Effector memory CD8-positive, alpha-beta T cell (primary cell): ENCODE measurements at regions not wholly inside any gene's neighbourhood (a gene's known extent, or its start where the extent isn't known, plus 50 kb on each side); places are given as distances from the start of the nearest gene placed in this dataset.

Source experiments
- ATAC-seq: fragments of 150-1000 bp; cut with Tn5 transposase; replicated peaks from 2 replicates; pipeline ENCODE4 v1.10.0; 2021; ENCODE audit warnings: mild to moderate bottlenecking, moderate library complexity
- DNase-seq, 3 experiments: peaks; one replicate each; pipeline ENCODE4 v3.0.0; 2021
- H3K27ac Mint-ChIP-seq, 2 donors: one replicate each; pipeline ENCODE4 v1.8.0; 2022; ENCODE audit warnings: mild to moderate bottlenecking in 2 of 2, mixed read lengths in 2 of 2, moderate library complexity in 2 of 2
- H3K27me3 Mint-ChIP-seq, 2 donors: one replicate each; pipeline ENCODE4 v1.8.0; 2022; ENCODE audit warnings: mixed read lengths in 2 of 2
- H3K36me3 Mint-ChIP-seq: one replicate; pipeline ENCODE4 v1.8.0; 2022; ENCODE audit warnings: mild to moderate bottlenecking, moderate library complexity, mixed read lengths; ENCODE audit not compliant: insufficient read depth
- H3K4me1 Mint-ChIP-seq, 2 donors: one replicate each; pipeline ENCODE4 v1.8.0; 2022; ENCODE audit warnings: low read depth in 2 of 2, mixed read lengths in 2 of 2
- H3K4me3 Mint-ChIP-seq, 2 donors: one replicate each; pipeline ENCODE4 v1.8.0; 2022; ENCODE audit warnings: mild to moderate bottlenecking in 2 of 2, mixed read lengths in 2 of 2, moderate library complexity in 2 of 2
- H3K9me3 Mint-ChIP-seq, 2 donors: one replicate each; pipeline ENCODE4 v1.8.0; 2022; ENCODE audit warnings: mixed read lengths in 2 of 2

- H3K9me3 Mint-ChIP-seq: peaks cover 3 to 11% of the 10 kb centered on the region in 2 donors
- H3K4me1 Mint-ChIP-seq: no peaks in the 10 kb centered on the region
- DNase-seq (no peak), ATAC-seq (no peak)
- no peaks in the 10 kb centered on the region for H3K36me3 Mint-ChIP-seq
- H3K27ac Mint-ChIP-seq: no peak overlapping the region
- no peaks in the 10 kb centered on the region for H3K27me3 Mint-ChIP-seq
- H3K4me3 Mint-ChIP-seq: no peak overlapping the region
Measured at GRCh38 chr4:22130741-22131140, 182.2 kb upstream of the KCNIP4 start.

DNA sequence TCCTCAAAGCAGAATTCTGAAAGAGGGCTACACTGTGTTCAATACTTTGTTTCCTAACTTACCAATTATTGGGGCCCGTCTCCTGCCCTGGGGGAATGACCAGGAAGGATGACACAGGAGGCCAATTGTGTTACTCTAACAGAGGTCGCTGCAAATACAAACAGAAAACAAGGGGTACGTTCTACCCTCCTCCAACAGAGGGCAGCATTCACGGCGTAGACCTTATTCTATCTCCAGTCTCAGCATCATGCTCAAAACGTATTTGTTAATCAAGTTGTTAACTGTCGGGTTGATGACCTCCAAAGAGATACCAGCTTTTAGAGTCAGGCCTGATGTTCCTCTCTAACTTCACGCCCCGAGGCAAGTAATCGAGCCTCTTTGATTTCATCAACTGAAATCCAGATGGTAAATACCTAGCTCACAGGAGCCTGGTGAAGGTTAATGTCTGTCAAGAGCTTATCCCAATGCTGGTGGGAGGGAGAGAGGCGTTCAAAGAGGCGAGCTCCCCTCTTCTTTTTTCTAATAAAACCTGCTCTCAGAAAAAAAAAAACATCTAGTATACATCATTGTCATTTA lies 181.0 kb upstream of the KCNIP4 start:
- Mint-ChIP-seq H3K27ac (no peak overlapping the region), H3K4me3 (no peak overlapping the region), H3K27me3 (no peaks in the 10 kb centered on the region), H3K36me3 (no peaks in the 10 kb centered on the region), H3K4me1 (no peaks in the 10 kb centered on the region), H3K9me3 (peaks cover 0 to 9% of the 10 kb centered on the region in 2 donors)
- DNase-seq: no peak
- no peak for ATAC-seq

DNA sequence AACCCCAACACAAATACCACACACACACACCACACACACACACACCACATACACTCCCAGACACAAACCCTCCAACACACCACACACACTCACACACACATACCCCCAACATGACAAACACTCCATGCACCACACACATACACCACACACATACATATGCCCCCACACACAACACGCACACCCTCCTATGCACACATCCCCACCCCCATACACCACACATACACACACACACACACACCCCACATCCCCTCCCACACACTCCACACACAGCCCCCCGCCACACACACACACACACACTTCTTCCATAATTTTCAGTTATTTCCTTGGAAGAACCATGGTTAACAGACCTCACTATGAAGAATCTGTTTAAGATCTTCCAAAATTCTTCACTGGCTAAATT lies 173.5 kb upstream of the KCNIP4 start:
- no peaks in the 10 kb centered on the region for H3K27me3 Mint-ChIP-seq
- H3K4me1 Mint-ChIP-seq: no peaks in the 10 kb centered on the region
- H3K27ac Mint-ChIP-seq: no peak overlapping the region
- H3K9me3 Mint-ChIP-seq: peaks cover 0 to 7% of the 10 kb centered on the region in 2 donors
- H3K36me3 Mint-ChIP-seq: no peaks in the 10 kb centered on the region
- no peak for ATAC-seq
- no peak overlapping the region for H3K4me3 Mint-ChIP-seq
- DNase-seq: no peak

- H3K36me3 Mint-ChIP-seq: no peaks in the 10 kb centered on the region
- no peaks in the 10 kb centered on the region for H3K4me1 Mint-ChIP-seq
- H3K27me3 Mint-ChIP-seq: no peaks in the 10 kb centered on the region
- no peak for ATAC-seq
- DNase-seq: no peak
- H3K27ac Mint-ChIP-seq: no peak overlapping the region
- H3K9me3 Mint-ChIP-seq: peaks cover 14 to 24% of the 10 kb centered on the region in 2 donors
- no peak overlapping the region for H3K4me3 Mint-ChIP-seq
Measured at GRCh38 chr4:22115262-22115661, 166.7 kb upstream of the KCNIP4 start.

- no peak overlapping the region for H3K4me3 Mint-ChIP-seq
- ATAC-seq: no peak
- H3K27me3 Mint-ChIP-seq: no peaks in the 10 kb centered on the region
- H3K27ac Mint-ChIP-seq: no peak overlapping the region
- DNase-seq: no peak
- H3K9me3 Mint-ChIP-seq: peaks cover 0 to 4% of the 10 kb centered on the region in 2 donors
- H3K4me1 Mint-ChIP-seq: no peaks in the 10 kb centered on the region
- no peaks in the 10 kb centered on the region for H3K36me3 Mint-ChIP-seq
Measured at GRCh38 chr4:22103768-22104167, 155.2 kb upstream of the KCNIP4 start.

DNA sequence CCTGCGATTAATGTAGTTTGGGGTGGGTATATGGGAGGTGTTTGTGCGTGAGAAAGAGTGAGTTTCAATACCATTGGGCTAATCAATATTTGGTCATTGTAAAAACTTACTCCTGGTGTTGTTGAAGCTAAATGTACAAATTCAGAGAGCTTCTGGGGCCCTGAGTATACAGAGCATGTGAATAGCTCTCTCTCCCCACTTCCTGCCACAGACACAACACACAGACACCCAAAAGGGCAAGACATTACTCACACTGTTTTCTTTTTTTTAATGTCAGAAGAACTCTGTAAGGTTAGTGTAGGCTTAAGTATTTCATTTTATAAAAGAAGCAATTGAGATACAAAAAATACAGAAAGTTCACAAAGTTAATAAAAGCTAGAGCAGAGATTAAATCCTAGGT lies 151.3 kb upstream of the KCNIP4 start:
- Mint-ChIP-seq H3K36me3 (no peaks in the 10 kb centered on the region), H3K27me3 (no peaks in the 10 kb centered on the region), H3K4me1 (no peaks in the 10 kb centered on the region), H3K9me3 (peaks cover 0 to 3% of the 10 kb centered on the region in 2 donors), H3K27ac (no peak overlapping the region), H3K4me3 (no peak overlapping the region)
- ATAC-seq: no peak
- DNase-seq: no peak

- Mint-ChIP-seq H3K9me3 (peaks cover 2 to 9% of the 10 kb centered on the region in 2 donors), H3K27me3 (no peaks in the 10 kb centered on the region), H3K36me3 (no peaks in the 10 kb centered on the region), H3K4me1 (no peaks in the 10 kb centered on the region), H3K27ac (no peak overlapping the region), H3K4me3 (no peak overlapping the region)
- no peak for DNase-seq
- ATAC-seq: no peak
Measured at GRCh38 chr4:22097596-22097995, 149.0 kb upstream of the KCNIP4 start.

GRCh38 chr4:22094217-22094616 lies 145.6 kb upstream of the KCNIP4 start:
- peaks cover 2 to 9% of the 10 kb centered on the region in 2 donors for H3K9me3 Mint-ChIP-seq
- ATAC-seq (no peak), DNase-seq (no peak)
- H3K36me3 Mint-ChIP-seq: no peaks in the 10 kb centered on the region
- H3K27me3 Mint-ChIP-seq: no peaks in the 10 kb centered on the region
- no peaks in the 10 kb centered on the region for H3K4me1 Mint-ChIP-seq
- H3K27ac Mint-ChIP-seq: no peak overlapping the region
- H3K4me3 Mint-ChIP-seq: no peak overlapping the region

GRCh38 chr4:22093126-22093525 lies 144.6 kb upstream of the KCNIP4 start:
- Mint-ChIP-seq H3K4me3 (no peak overlapping the region), H3K27ac (no peak overlapping the region), H3K27me3 (no peaks in the 10 kb centered on the region), H3K4me1 (no peaks in the 10 kb centered on the region), H3K9me3 (peaks cover 2 to 9% of the 10 kb centered on the region in 2 donors), H3K36me3 (no peaks in the 10 kb centered on the region)
- DNase-seq (no peak), ATAC-seq (no peak)

GRCh38 chr4:22091906-22092305 lies 143.3 kb upstream of the KCNIP4 start:
- H3K36me3 Mint-ChIP-seq: no peaks in the 10 kb centered on the region
- no peak for DNase-seq
- H3K4me1 Mint-ChIP-seq: no peaks in the 10 kb centered on the region
- H3K27ac Mint-ChIP-seq: no peak overlapping the region
- no peaks in the 10 kb centered on the region for H3K27me3 Mint-ChIP-seq
- ATAC-seq: no peak
- H3K9me3 Mint-ChIP-seq: peaks cover 2 to 9% of the 10 kb centered on the region in 2 donors
- H3K4me3 Mint-ChIP-seq: no peak overlapping the region

DNA sequence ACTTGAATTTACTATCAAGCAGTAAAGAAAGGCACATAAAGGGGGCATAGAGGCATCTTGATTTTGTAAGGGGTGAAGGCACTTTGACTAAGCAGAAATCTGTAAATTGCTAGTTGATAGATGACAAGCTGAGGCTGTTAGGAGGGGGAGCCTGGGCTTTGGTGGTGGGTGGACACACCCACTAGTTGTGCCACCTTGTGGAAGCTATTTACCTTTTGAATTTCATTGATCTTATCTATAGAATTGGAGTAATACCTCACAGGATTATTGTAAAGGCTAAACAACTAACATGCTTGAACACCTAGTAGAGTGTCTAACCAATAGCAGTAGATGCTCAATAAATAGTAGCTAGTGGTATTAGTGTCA lies 142.8 kb upstream of the KCNIP4 start:
- no peak for ATAC-seq
- no peaks in the 10 kb centered on the region for H3K36me3 Mint-ChIP-seq
- no peaks in the 10 kb centered on the region for H3K27me3 Mint-ChIP-seq
- peaks cover 2 to 13% of the 10 kb centered on the region in 2 donors for H3K9me3 Mint-ChIP-seq
- DNase-seq: no peak
- H3K4me3 Mint-ChIP-seq: no peak overlapping the region
- no peak overlapping the region for H3K27ac Mint-ChIP-seq
- no peaks in the 10 kb centered on the region for H3K4me1 Mint-ChIP-seq

- no peak overlapping the region for H3K4me3 Mint-ChIP-seq
- H3K27ac Mint-ChIP-seq: no peak overlapping the region
- DNase-seq (no peak), ATAC-seq (no peak)
- H3K9me3 Mint-ChIP-seq: peaks cover 2 to 18% of the 10 kb centered on the region in 2 donors
- no peaks in the 10 kb centered on the region for H3K4me1 Mint-ChIP-seq
- no peaks in the 10 kb centered on the region for H3K36me3 Mint-ChIP-seq
- H3K27me3 Mint-ChIP-seq: no peaks in the 10 kb centered on the region
Measured at GRCh38 chr4:22090661-22091351, 142.2 kb upstream of the KCNIP4 start.

- Mint-ChIP-seq H3K27ac (no peak overlapping the region), H3K36me3 (no peaks in the 10 kb centered on the region), H3K9me3 (peaks cover 9 to 21% of the 10 kb centered on the region in 2 donors), H3K4me3 (no peak overlapping the region), H3K4me1 (no peaks in the 10 kb centered on the region), H3K27me3 (no peaks in the 10 kb centered on the region)
- DNase-seq (no peak), ATAC-seq (no peak)
Measured at GRCh38 chr4:22077571-22077970, 129.0 kb upstream of the KCNIP4 start.

DNA sequence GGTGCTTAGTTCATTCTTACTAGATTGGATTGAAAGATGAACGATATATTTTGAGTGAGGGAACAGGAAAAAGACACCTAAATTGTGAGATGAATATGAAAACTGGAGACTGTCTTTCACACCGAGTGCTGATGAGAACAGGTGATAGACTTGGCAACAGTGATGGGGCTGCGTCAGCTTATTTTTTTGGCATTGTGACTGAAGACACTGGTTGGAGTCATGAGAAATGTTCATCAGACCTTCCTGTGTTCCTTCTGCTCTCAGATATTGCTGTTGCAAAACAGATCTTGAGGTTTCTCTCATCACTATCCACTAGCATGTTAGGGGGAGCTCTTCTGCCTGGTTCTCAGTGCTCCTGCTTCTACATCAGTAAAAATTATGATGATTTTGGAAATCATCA lies 124.2 kb upstream of the KCNIP4 start:
- no peak for DNase-seq
- Mint-ChIP-seq H3K36me3 (no peaks in the 10 kb centered on the region), H3K9me3 (peaks cover 15 to 17% of the 10 kb centered on the region in 2 donors), H3K27me3 (no peaks in the 10 kb centered on the region), H3K27ac (no peak overlapping the region), H3K4me1 (no peaks in the 10 kb centered on the region), H3K4me3 (no peak overlapping the region)
- no peak for ATAC-seq
